GM19395 (cell line): ENCODE measurements at regions not wholly inside any gene's neighbourhood (a gene's known extent, or its start where the extent isn't known, plus 50 kb on each side); places are given as distances from the start of the nearest gene placed in this dataset.

Source experiments
- ATAC-seq: cut with Tn5 transposase; IDR thresholded peaks from one replicate; pipeline ENCODE4 v1.9.1; 2021; ENCODE audit warnings: mild to moderate bottlenecking, moderate library complexity; ENCODE audit not compliant: unreplicated experiment

DNA sequence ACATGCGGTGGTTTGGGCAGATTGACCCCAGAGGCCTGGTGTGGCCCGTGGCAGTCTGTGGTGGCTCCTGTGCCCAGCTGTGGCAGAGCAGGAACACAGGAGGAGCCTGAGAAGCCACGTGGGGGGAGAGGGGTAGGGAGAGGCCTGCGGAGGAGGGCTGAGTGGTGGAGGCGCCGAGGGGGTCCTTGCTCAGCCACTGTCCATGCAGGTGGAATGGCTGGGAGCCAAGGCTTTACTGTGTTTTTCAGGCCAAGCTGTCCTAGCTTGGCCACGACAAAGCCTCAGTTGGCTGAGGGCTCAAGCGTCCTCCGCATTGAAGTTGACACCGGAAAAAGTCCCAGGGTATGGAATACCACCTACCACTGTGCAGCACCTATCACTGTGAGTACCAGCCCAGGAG is 107.0 kb downstream of the VEGFA start:
- no peak for ATAC-seq

DNA sequence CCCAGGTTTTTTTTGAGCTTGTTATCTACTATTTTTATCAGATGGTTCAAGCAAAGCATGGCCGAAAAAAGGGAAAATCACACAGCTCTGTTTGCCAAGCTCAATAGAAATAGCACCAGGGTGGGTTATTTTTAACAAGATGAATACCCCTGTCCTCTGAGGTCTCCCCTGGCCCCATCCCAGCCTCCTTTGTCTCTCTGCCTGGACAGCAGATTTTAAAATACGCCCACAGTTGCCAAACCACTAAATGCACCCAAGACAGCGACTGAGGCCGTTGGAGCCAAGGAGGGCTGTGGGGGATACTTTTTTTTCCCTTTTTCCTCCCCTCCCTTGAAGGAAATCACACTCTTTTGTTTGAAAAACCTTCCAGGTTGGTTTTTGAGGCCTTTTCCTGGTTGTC is 106.6 kb downstream of the VEGFA start:
- no peak for ATAC-seq

DNA sequence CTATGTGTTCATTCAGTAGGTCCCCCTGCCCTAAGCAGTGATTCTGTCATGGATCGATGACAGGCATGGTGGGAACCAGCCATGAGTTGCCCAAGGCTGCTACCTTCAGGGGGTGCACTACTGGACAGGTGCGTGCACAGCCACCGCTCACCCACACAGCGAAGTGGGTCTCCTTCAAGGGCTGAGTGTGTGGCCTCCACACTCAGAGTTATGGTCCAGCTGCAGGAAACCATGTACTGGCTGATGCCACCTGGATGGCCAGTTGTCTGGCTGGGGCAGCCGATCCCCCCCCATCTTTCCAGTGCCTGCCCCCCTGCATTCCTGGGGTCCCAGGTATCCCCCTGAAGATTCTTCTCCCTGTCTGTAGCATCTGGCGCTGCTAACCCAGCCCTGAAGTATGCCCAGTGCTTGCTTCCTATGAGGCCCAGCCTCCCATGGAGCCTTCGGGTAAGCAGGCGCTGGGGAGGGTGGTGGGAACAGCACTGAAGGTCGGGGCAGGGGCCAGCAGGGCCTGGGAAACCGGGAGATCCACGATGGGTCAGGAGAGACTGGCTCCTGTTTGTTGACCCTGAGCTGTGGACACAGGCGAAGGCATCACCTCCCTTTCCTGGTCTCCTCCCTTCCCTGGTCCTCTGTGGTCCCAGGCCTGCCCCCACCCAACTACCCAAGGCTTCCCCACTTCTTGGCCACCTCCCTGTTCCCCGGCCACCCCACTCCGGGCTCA is 106.0 kb downstream of the VEGFA start:
- no peak for ATAC-seq

DNA sequence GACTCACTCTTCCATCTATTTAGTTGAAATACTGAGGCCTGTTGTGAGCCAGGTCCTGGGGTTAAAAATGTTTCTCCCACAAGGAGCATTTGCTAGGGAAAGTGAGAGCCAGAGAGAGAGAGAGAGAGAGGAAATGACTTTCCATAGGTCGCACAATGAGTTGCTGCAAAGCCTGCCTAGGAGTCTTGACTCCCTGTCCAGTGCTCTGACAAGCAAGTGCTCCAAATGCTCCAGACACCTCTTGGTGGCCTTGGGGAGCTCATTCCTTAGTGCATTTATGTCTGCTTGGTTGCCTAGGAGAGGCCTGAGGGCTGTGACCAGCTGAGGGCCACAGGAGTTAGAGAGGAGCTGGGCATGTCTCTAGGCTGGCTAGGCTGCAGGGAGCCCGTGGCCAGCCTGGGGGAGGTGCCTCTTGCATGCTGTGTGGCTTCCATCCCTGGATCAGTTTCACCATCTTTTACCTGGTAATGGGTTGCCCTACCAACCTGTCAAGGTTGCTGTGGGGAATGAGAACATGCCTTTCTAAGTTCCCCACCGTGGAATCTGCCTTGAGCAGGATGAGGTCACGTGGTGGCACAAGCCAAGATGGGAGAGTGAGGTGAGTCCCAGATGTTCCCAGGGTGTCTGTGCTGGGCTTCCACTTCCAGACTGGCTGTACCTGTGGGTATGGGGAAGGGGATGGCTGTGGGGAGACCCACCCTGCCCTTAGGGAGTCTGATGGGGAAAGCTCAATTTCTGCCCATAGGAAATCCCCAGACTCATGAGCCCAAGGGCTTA is 105.0 kb downstream of the VEGFA start:
- ATAC-seq, result no peak

DNA sequence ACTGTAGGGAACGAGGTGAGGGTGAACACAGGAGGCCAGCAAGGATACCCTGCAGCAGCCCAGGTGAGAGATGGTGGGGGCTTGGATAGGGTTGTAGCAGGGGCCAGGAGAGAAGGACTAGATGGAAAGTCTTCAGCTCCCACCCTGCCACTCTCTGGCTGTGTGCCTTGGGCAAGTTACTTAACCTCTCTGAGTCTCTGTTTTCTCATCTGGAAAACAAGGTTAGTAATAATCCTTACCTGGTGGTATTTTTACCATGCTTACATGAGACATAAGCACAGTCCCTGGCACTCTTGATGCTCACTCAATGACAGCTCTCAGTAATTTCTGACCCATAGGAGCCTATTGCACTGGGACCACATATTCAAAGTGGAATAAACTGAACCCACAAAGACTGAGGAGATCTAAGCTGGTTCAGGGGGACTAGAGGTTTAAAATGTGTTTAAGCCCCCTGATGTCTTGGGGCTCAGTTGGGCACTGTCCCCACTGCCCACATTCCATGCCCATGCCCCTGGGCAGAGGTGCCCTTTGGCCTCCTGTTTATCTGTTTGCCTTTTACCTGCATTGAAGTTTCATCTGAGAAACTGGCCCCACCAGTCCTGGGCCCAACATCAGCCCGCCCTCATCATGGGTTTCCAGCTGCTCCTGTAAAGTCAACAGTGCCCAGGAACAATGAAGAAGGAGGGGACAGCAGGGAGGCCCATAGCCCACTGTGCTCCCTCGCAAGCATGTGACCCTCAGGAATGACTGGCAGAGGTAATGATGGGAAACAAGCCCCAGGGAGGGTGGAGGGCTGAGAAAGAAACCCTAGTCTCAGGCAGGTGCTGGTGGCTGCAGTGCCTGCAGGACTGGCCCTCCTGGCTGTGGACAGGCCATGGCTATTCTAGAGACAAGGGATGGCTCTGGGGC is 104.0 kb downstream of the VEGFA start:
- no peak for ATAC-seq

DNA sequence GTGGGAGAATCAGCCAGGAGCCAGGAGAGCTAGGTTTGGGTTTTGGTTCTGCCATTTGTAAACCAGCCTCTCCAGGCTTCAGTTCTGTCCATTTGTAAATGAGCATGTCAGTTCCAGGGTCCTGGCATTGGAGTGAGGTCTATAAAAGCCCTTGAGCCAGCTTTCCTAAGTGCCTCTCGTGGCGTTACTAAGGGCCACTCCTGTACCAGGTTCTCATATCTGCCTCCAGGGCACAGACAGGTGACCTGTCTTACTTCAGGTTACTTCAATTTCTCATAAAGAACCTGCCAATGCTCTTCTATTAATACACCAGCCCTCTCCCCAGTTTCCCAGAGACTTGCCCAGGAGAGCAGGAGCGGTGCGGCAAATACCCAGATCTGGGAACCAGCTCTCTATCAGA is 101.9 kb downstream of the VEGFA start:
- ATAC-seq, result no peak

DNA sequence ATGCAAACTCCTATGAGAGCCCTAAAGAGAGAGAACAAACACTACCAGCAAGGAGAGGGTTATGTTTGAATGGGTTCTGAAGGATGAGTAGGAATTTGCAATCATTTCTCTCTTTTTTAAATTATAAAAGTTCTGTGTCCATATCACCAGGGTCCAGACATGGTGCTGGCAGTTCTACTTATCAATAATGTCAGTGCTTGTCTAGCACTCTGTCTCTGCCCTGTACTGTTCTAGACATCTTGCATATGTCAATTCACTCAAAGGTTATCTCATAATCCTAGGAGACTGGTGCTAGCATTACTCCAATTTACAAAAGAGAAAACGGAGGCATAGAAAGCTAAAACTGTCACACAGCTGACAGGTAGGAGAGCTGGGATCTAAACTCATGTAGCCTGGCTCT is 101.3 kb downstream of the VEGFA start:
- ATAC-seq, result no peak

DNA sequence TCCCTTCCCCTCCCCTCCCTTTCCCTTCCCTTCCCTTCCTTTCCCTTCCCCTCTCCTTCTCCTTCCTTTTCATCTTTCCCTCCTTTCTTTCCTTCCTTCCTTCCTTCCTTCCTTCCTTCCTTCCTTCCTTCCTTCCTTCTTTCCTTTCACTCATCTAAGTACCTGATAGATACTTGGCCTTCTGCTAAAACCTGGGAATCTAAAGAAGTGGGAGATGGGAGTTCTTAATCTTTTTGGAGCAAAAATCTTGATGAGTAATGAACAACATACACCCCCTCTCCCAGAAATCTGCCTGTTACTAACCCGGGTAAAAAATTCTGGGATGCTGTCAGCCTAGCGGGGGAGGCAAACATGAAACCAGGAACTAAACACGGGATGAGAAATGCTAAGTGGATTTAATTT is 100.7 kb downstream of the VEGFA start:
- no peak for ATAC-seq

DNA sequence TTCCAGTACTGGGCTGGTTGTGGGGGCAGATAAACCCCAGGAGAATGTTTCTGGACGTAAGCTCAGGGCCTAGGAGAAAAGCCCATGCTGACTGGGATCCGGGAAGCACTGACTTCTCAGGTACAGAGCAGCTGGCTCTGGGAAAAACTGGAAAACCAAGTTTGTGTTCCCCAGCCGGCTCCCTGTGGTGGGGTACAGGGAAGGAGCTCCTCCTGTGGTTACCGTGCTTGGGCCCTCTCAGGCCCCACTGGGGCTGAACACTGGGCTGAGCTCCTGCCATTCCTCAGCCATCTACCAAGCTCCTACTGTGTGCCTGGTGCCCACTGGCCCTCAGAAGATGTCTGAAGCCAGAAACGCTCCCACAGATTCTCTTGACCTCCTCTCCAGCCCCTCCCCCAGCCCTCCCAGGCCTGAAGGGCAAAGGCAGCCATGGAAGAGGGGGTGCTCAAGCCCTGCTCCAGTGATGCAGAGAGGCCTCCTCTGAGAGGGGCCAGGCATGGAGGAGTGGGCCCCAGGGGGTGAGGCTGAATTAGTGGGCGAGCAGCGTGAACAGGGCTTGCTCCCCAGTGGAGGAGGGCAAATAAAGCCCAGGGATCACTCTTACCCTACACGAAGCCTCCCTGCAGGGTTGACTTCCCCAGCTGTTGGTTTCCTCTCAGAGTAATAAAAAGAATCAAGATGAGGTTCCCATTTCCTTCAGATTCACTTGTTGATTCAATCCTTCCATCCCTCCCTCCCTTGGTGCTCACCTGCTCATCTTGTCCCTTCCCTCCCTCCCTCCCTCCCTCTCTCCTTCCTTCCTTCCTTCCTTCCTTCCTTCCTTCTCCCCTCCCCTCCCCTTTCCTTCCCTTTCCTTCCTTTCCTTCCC is 100.0 kb downstream of the VEGFA start:
- no peak for ATAC-seq

DNA sequence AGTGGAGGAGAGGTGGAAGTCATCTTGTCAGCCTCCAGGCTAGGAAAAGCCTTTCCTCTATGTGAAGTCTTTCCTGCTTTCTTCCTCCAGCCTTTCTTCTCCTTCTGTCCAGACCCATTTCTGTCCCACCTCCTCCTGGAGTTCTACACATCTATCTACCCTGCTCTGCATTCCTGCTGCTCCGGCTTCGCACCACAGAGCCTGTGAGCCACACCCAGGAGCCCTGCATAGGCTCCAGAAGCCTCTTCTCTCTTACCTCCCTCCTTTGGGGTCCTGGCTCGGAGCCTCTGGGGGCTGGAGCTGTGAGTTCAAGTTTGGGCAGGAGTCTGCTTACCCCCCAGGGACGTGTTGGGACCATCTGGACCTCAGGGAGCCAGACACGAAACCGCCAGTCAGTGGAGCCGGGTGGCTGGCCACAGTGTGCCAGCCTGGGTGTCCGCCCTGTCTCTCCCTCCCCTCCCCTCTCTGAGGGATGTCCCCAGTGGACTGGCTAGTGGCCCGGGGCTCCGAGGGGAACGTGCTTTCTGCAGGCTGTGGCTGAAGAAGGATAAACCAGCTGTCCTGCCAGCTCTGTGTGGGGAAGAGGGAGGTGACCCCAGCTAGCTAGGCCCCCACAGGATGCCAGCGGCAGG is 99.2 kb downstream of the VEGFA start:
- no peak for ATAC-seq

DNA sequence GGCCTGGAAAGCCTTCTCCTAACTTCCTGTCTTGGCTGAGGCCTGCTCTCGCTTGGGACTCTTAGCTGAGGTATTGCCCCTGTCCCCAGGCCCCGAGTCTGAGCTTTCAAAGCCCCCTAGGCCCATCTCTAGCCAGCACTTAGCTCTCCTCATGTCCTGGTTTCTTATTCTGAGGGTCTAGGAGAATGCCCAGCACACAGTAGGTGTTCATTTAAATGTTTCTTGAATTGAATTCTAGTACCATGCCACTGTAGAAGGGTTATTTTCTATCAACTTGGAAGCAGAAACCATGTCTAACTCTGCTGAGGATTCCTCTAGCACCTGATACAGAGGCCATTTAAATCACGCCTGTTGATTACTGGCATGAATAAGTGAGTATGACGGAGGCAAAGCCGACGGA is 98.5 kb downstream of the VEGFA start:
- no peak for ATAC-seq

DNA sequence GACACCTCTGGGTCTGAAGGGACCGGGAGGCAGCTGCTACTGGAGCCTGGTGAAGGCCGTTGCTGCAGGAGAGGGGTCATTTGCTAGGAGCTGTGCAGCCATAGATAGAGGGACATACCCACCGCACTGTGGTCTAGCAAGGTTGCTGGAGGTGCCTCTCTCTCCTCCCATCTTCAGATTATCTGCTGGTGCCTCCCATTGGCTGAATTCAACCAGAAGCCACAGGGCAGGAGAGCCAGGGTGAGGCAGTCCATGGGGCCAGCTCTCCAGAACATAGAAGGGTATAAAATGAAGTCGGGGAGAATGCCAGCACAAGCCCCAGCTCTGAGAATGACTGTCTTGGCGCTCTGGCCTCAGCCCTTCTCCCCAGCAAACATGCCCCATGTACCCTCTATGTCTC is 98.0 kb downstream of the VEGFA start:
- no peak for ATAC-seq

DNA sequence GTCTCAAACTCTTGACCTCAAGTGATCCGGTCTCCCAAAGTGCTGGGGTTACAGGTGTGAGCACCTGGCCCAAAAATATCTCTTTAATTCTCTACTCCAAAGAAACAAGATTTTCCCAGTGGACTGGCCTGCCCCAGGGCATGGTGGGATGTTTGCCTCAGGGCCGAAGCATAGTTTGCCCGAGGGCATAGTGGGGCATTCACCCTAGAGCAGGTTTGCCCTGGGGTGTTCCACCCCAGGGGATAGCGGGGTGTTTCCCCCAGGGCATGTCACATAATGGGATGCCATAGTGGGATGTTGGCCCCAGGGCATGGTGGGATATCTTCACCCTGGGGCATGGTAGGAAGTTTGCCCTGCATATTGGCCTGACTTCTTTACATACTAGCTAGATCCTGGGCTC is 97.2 kb downstream of the VEGFA start:
- no peak for ATAC-seq

DNA sequence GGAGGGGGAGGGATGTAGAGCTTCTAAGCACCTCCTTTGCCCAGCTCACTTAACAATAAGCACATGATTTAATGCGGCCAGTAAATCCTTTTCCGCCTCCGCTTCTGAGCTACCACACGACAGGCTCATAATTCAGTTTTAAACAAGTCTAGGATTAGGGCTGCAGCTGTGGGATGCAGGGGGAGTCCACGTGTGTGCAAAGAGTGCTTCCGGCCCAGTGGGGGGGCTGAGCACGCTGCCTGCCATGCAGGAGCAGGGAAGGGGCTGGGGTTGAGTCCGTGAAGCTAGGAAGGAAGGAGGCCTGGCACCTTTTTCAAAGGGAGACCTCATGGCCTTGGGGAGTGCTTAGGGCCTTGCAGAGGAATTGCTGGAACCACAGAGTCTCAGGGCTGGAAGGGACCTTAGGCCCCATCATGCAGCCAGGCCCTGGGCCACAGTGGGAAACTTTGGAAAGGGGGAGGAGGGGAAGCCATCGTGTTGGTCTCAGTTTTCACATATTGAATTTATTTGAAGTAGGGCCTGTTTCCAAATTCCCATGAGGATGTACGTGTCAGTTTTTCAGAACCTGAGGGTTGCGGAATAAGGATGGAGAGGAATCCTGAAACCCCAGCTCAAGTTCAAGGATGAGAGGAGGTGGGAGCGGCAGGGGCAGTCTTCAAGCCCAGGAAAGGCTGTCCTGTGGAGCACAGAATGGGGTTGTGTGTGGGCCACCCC is 96.1 kb downstream of the VEGFA start:
- no peak for ATAC-seq

DNA sequence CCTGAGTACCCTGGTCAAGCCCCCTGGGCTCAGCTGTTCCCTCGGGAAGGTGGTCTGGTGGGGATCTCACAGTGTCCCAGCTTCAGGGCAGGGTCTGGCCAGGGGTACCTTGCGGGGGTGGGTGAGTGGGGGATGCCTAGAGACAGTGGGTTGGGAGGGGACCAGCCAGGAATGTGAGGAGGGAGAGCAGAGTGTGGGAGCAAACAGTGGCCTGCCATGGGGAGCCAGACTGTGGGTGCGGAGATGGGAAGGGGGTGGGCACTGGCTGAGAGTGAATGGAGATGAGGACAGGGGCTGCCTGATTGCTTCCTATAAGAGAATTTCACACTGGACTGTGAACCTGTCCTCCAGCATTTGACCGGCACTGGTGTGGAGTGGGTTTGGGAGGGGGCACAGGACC is 95.1 kb downstream of the VEGFA start:
- no peak for ATAC-seq

DNA sequence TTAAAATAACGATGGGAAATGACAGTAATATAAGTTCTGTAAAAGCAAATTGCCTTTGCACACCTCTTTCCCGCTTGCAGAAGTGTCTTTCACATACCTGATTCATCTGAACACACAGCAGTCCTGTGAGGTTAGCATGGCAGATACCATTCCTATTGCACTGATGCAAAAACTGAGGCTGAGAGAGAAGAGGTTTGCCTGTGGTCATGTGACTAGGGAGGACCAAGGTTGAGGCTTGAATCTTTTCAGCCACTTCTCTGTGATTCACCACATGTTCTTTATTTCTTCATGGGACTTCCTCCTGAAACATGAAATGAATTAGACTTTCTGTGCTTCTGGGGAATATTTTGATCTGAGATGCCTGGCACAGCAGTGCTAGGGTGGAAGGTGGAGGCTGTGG is 92.9 kb downstream of the VEGFA start:
- ATAC-seq, result no peak

DNA sequence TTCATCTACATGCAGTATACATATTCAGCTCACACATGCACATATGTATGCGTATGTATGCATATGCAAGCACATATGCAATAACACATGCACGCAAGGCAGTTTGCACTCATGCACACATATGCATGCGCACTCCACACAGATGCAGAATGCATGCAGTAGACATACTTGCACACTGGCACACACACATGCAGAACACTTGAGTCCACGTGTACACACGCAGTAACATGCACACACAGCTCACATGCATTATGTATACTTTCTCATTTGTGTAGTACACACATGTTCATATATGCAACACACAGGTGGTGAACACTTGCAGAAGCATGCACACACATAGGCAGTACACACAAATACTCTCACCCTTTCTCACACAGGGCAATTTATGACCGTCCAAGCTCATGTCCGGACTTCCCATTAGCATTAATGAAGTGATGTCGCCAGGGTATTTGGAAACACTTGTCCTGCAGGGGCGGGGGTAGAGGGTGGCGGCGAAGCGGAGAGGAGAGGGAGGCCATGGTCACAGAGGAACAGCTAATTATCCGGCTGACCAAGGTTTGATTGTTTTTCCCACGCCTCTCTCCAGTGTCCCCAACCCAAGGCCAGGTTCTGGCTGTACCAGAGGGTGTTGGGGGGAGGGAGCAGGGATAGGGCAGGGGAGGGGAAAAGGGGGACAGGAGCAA is 91.3 kb downstream of the VEGFA start:
- no peak for ATAC-seq

DNA sequence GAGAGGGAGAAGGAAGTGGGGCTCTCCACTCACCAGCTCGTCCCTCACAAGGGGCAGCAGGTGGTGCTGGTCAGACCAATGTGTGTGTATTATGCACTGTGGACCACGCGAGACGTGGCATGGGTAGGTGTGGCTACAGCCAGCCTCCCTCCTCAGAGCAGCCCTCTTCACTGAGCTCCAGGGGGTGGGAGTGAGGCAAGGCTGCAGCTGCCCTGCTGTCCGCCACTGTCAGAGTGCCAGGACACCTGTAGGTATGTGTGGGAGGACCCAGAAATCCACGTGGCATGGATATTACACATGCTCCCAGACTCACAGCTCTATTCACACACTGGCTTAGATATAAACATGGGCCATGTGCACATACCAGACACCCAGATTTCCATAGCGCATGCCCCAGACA is 90.3 kb downstream of the VEGFA start:
- ATAC-seq, result no peak

DNA sequence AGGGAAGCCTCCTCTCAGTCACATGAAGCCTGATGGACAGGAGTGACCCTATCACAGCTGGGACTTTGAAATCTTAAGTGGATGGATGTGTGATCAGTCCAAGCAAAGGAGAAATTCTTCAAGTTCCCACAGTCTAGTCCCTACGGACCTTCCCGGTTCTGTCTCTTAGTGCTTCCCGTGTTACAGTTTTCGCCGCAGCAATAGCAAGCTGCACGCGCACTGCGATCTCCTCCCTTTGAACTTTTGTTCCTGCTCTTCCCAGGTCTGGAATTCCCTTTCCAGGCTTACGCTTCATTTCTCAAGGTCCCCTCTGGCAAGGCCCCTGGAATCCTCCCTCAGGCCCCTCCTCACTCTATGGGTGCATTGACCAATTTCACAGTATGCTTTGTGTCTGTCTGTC is 89.2 kb downstream of the VEGFA start:
- ATAC-seq, result no peak
